Ureter (tissue), 1 donor: ENCODE measurements at regions not wholly inside any gene's neighbourhood (a gene's known extent, or its start where the extent isn't known, plus 50 kb on each side); places are given as distances from the start of the nearest gene placed in this dataset.

Experiments used
- DNase-seq: peaks from one replicate; pipeline ENCODE4 v3.0.0-alpha.2; 2020; ENCODE audit warnings: low spot score
- donor health status: DM: yes; HTN: yes; CAD: no.

- DNase-seq = no peak
These were observed 763.4 kb upstream of the GRM7 start for GRCh38 chr3:6097556-6097955.

GRCh38 chr3:6098516-6099157 is 762.3 kb upstream of the GRM7 start:
- no peak for DNase-seq

- no peak for DNase-seq
These were observed 761.3 kb upstream of the GRM7 start for GRCh38 chr3:6099458-6100075.

- no peak for DNase-seq
These were observed 755.7 kb upstream of the GRM7 start for GRCh38 chr3:6105187-6105586.

- no peak for DNase-seq
These were observed 752.0 kb upstream of the GRM7 start for GRCh38 chr3:6108957-6109356.

- DNase-seq = no peak
These were observed 750.5 kb upstream of the GRM7 start for GRCh38 chr3:6110451-6110850.

GRCh38 chr3:6112546-6112945 is 748.4 kb upstream of the GRM7 start:
- DNase-seq = no peak

GRCh38 chr3:6113338-6113737 is 747.6 kb upstream of the GRM7 start:
- no peak for DNase-seq

GRCh38 chr3:6119367-6119766 is 741.5 kb upstream of the GRM7 start:
- DNase-seq = no peak

GRCh38 chr3:6120786-6121185 is 740.1 kb upstream of the GRM7 start:
- DNase-seq = no peak

GRCh38 chr3:6124875-6125274 is 736.0 kb upstream of the GRM7 start:
- no peak for DNase-seq

- DNase-seq = no peak
These were observed 735.4 kb upstream of the GRM7 start for GRCh38 chr3:6125520-6125919.

GRCh38 chr3:6132684-6133432 is 728.1 kb upstream of the GRM7 start:
- DNase-seq = no peak

- DNase-seq = no peak
These were observed 718.2 kb upstream of the GRM7 start for GRCh38 chr3:6142707-6143106.

GRCh38 chr3:6147883-6148282 is 713.0 kb upstream of the GRM7 start:
- no peak for DNase-seq

GRCh38 chr3:6155650-6156338 is 705.1 kb upstream of the GRM7 start:
- no peak for DNase-seq

GRCh38 chr3:6165951-6166350 is 695.0 kb upstream of the GRM7 start:
- DNase-seq = no peak

- no peak for DNase-seq
These were observed 692.7 kb upstream of the GRM7 start for GRCh38 chr3:6168256-6168655.

- no peak for DNase-seq
These were observed 687.9 kb upstream of the GRM7 start for GRCh38 chr3:6172871-6173642.

GRCh38 chr3:6177417-6177816 is 683.5 kb upstream of the GRM7 start:
- no peak for DNase-seq

- DNase-seq = no peak
These were observed 681.2 kb upstream of the GRM7 start for GRCh38 chr3:6179761-6180160.

GRCh38 chr3:6180171-6180570 is 680.7 kb upstream of the GRM7 start:
- DNase-seq = no peak
